ENCODE measurements at regions not wholly inside any gene's neighbourhood (a gene's known extent, or its start where the extent isn't known, plus 50 kb on each side); places are given as distances from the start of the nearest gene placed in this dataset.

DNA sequence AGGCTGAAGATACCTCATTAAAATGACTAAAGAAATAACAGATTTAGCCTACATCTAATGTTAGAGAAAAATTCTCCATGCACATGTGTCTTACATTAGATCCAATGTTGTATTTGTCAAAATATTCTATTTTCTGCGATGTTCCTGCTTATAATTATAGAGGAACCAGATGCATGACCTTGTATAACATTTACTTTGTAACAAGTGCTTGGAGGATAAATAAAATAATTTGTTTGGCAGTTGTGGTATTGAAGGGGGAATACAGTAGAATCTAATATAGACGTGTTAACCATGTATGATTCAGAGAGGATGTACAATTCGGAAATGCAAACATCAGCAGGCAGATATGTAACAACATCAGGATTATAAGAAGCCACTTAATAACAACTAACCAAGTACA lies 922.2 kb downstream of the TUSC7 start:
- DNase-seq (ENCODE audit: low read depth, low spot score): no peak
- ChIA-PET CTCF (interaction anchor here (1.0 kb wide), 1 partner anchor 366 kb away, joined by 4 read pairs; no protein-coding TSS in a partner anchor), POLR2A (no interaction called here)
- no peak overlapping the region for H3K4me3 ChIP-seq (ENCODE audit: low read depth, low read length)
- no peaks in the 10 kb centered on the region for H3K9me3 ChIP-seq (ENCODE audit: control insufficient read depth, insufficient read depth, low read length)
- H3K27me3 ChIP-seq (ENCODE audit: control insufficient read depth, insufficient read depth, low read length): no peaks in the 10 kb centered on the region
- no peak overlapping the region for H3K27ac ChIP-seq (ENCODE audit: low read depth, low read length)
- TF ChIP-seq, protein P1, sequence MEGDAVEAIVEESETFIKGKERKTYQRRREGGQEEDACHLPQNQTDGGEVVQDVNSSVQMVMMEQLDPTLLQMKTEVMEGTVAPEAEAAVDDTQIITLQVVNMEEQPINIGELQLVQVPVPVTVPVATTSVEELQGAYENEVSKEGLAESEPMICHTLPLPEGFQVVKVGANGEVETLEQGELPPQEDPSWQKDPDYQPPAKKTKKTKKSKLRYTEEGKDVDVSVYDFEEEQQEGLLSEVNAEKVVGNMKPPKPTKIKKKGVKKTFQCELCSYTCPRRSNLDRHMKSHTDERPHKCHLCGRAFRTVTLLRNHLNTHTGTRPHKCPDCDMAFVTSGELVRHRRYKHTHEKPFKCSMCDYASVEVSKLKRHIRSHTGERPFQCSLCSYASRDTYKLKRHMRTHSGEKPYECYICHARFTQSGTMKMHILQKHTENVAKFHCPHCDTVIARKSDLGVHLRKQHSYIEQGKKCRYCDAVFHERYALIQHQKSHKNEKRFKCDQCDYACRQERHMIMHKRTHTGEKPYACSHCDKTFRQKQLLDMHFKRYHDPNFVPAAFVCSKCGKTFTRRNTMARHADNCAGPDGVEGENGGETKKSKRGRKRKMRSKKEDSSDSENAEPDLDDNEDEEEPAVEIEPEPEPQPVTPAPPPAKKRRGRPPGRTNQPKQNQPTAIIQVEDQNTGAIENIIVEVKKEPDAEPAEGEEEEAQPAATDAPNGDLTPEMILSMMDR (IDR thresholded peaks at IDR 0.05; ENCODE audit: low read depth, low read length): no peak

DNA sequence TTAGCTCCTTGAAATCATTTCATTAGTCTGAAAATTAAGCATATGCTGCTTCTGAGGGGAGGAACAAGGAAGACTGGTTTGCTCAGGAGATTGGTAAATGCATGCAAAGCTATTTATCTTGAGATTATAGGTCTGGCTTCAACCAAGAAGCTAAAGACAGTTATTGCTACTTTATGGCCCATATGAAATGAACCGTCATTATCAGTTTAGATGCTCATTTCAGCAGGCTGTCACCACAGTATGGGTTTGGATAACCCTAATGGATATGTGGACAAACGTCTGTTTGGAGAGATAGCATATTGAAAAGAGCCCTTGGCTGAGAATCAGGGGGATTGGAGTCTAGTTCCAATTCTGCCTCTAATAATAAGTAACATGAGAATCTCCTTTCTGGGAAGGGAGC lies 922.6 kb downstream of the TUSC7 start:
- H3K27me3 ChIP-seq (ENCODE audit: control insufficient read depth, insufficient read depth, low read length): no peaks in the 10 kb centered on the region
- ChIA-PET CTCF (interaction anchor here (1.0 kb wide), 1 partner anchor 365 kb away, joined by 4 read pairs; no protein-coding TSS in a partner anchor), POLR2A (no interaction called here)
- TF ChIP-seq, protein P1 (IDR thresholded peaks at IDR 0.05; ENCODE audit: low read depth, low read length): no peak
- DNase-seq (ENCODE audit: low read depth, low spot score): no peak
- no peaks in the 10 kb centered on the region for H3K9me3 ChIP-seq (ENCODE audit: control insufficient read depth, insufficient read depth, low read length)
- no peak overlapping the region for H3K4me3 ChIP-seq (ENCODE audit: low read depth, low read length)
- no peak overlapping the region for H3K27ac ChIP-seq (ENCODE audit: low read depth, low read length)

DNA sequence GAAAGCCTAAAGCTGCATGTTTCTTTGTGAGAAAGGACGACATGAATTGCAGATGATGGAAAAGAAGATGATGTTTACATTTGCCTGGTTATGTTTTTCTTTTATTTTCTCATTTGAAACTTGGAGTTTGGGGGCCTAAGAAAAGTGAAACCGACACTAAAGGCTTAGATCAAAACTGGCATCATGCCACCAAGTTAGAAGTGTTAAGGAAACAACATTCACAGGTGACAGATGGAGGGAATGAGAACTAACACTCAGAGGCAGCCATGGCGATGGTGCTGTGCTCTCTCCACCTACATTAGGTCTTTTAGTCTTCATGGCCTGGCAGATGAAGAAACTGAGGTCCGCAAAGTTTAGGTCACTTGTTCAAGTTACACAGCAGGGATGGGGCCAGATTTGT lies 923.6 kb downstream of the TUSC7 start:
- no peak for DNase-seq (ENCODE audit: low read depth, low spot score)
- ChIA-PET POLR2A (no interaction called here), CTCF (no interaction called here)
- H3K27me3 ChIP-seq (ENCODE audit: control insufficient read depth, insufficient read depth, low read length): no peaks in the 10 kb centered on the region
- H3K9me3 ChIP-seq (ENCODE audit: control insufficient read depth, insufficient read depth, low read length): no peaks in the 10 kb centered on the region
- H3K4me3 ChIP-seq (ENCODE audit: low read depth, low read length): no peak overlapping the region
- TF ChIP-seq, protein P1 (IDR thresholded peaks at IDR 0.05; ENCODE audit: low read depth, low read length): no peak
- H3K27ac ChIP-seq (ENCODE audit: low read depth, low read length): no peak overlapping the region

DNA sequence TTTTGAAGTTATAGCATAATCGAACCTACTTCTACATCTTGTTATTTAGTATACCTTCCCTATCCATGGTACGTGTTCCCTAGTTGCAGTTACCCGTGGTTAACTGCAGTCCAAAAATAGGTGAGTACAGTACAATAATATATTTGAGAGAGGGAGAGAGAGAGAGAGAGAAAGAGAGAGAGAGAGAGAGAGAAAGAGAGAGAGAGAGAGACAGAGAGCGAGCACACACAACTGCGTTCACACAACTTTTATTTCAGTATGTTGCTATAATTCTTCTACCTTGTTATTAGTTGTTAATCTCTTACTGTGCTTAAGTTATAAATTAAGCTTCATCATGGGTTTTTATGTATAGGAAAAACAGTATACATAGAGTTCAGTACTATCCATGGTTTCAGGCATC lies 928.1 kb downstream of the TUSC7 start:
- TF ChIP-seq, protein P1 (IDR thresholded peaks at IDR 0.05; ENCODE audit: low read depth, low read length): no peak
- Histone ChIP-seq H3K9me3 (ENCODE audit: control insufficient read depth, insufficient read depth, low read length) (no peaks in the 10 kb centered on the region), H3K4me3 (ENCODE audit: low read depth, low read length) (no peak overlapping the region), H3K27ac (ENCODE audit: low read depth, low read length) (no peak overlapping the region), H3K27me3 (ENCODE audit: control insufficient read depth, insufficient read depth, low read length) (no peaks in the 10 kb centered on the region)
- CTCF ChIA-PET: no interaction called here
- POLR2A ChIA-PET: no interaction called here
- no peak for DNase-seq (ENCODE audit: low read depth, low spot score)

DNA sequence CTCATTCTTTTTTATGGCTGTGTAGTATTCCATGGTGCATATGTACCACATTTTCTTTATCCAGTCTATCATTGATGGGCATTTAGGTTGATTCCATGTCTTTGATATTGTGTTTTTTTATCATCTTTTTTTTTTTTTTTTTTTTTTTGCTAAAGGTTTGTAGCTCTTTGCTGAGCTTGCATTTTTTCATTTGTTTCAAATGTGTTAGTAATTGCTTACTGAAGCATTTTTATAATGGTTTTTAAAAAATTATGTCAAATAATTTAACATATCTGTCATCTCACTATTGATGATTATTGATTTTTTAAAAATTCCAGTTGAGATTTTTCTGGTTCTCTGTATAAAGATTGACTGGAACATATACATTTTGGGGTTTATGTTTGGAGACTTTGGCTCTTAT lies 934.6 kb downstream of the TUSC7 start:
- ChIA-PET POLR2A (no interaction called here), CTCF (interaction anchor here (0.6 kb wide), 2 partner anchors 21 to 259 kb away, joined by 5 to 7 read pairs; no protein-coding TSS in a partner anchor)
- no peak for DNase-seq (ENCODE audit: low read depth, low spot score)
- no peak overlapping the region for H3K27ac ChIP-seq (ENCODE audit: low read depth, low read length)
- TF ChIP-seq, protein P1 (IDR thresholded peaks at IDR 0.05; ENCODE audit: low read depth, low read length): no peak
- H3K4me3 ChIP-seq (ENCODE audit: low read depth, low read length): no peak overlapping the region
- no peaks in the 10 kb centered on the region for H3K27me3 ChIP-seq (ENCODE audit: control insufficient read depth, insufficient read depth, low read length)
- no peaks in the 10 kb centered on the region for H3K9me3 ChIP-seq (ENCODE audit: control insufficient read depth, insufficient read depth, low read length)
